ENCODE measurements at regions not wholly inside any gene's neighbourhood (a gene's known extent, or its start where the extent isn't known, plus 50 kb on each side); places are given as distances from the start of the nearest gene placed in this dataset.
A peak's percentile ranks its signal among the peaks of the same experiment; 100 is the strongest.

DNA sequence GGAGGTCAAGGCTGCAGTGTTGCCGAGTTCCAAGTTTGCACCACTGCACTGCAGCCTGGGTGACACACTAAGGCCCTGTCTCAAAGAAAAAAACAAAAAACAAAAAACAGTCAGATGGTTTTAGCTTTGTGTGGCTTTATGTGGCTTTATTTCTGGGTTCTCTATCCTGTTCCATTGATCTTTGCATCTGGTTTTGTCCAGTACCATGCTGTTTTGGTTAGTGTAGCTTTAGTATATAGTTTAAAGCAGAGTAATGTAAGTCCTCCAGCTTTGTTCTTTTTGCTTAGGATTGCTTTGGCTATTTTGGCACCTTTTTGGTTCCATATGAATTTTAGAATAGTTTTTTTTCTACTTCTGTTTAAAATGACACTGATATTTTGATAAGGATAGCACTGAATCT lies 225.5 kb downstream of the HDGFL1 start:
- DNase-seq (ENCODE audit: low read depth, low spot score), result no peak
- H3K27ac ChIP-seq, result no peak overlapping the region

DNA sequence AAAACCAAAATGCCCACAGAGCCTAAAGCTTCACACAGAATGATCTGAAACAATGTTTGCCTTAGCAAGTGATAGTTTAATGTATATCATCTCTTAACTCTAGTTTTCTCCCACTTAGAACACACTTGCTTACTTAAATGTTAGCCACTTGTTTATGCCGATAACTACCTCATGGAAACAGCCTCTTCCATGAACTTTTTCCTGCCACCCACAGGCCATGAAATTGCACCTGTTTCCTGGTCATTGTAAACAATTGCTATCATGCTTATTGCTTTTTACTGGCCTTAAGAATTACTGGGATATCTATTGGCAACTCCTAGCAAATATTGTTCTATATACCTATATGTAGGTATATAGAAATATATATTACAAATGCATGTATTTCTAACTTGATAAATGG lies 231.1 kb downstream of the HDGFL1 start:
- no peak for DNase-seq (ENCODE audit: low read depth, low spot score)
- no peak overlapping the region for H3K27ac ChIP-seq

DNA sequence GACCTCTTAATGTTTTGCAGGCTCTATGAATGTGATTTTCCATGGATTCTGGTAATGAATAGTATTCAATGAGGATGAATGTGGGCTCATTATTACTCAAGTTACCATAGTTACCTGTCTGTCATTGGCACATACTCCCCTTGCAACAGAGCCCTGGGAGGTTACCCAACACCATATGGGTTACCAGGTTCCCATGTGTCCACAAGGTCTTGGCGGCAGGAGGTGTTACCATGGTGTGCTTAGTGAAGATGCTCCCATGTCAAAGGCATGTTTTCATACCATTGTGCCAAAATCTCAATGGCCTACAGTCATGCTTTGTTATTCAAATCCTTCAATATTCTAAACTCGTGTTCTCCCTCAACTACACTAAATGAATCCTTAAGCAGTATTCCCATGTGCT lies 232.5 kb downstream of the HDGFL1 start:
- no peak overlapping the region for H3K27ac ChIP-seq
- DNase-seq (ENCODE audit: low read depth, low spot score), result no peak

DNA sequence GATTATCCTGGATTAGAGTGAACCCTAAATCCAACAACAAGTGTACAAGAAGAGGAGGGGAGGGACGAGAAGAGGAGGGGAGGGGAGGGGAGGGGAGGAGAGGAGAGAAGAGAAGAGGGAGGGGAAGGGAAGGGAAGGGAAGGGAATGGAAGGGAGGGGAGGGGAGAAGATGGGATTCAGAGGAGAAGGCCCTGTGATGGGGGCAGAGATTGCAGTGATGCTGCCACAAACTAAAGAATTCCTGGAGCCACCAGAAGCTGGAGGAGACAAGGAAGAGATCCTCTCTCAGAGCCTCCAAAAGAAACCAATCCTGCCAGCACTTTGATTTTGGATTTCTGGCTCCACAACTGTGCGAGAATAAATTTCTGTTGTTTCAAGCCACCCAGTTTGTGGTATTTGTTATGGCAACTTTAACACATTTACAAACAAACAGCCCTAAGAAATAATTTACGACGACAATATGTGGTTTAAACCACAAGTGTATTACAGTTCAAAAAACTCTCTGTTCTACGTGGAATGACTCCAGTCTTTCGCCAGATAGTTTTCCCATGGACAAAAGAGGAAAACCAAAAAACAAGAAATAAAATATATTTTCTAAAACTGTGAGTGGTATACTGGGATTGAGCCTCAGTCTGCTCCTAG lies 235.4 kb downstream of the HDGFL1 start:
- DNase-seq (ENCODE audit: low read depth, low spot score), result no peak
- H3K27ac ChIP-seq, result no peak overlapping the region

DNA sequence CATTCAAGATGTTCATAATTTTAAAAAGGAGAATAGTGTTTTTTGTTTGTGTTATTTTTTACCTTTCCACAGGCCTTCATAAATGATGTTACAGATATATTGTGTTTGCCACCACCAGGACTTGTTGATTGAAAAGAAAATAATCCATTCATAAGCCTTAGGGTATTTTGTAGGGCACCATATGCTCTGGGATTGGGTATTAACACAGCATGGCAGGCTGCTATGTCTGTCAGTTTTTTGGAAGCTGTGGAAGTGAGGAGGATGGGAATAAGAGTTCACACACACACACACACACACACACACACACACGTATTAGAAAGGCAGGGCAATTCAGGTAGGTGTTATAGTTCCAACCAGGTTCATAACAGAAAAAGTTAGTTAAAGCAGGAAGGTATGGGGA lies 237.9 kb downstream of the HDGFL1 start:
- no peak for DNase-seq (ENCODE audit: low read depth, low spot score)
- H3K27ac ChIP-seq, result no peak overlapping the region

DNA sequence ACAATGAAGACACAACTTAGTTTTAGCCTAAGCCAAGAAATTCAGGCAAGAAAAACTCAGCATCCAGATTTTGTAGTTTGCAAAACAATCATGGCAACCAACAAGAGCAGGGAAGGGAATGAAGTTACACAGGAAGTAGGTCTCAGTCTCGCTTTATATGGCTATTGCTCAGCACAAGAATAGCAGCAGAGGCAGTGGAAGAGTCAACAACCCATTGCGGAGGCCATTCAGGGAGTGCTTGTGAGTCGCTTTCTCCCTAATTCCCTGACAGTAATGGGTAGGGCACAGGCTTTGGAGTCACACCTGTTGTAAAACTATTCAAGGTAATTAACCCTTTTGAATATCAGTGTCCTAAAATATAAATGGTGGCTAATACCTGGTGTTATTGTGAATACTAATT lies 238.5 kb downstream of the HDGFL1 start:
- H3K27ac ChIP-seq, result no peak overlapping the region
- no peak for DNase-seq (ENCODE audit: low read depth, low spot score)

DNA sequence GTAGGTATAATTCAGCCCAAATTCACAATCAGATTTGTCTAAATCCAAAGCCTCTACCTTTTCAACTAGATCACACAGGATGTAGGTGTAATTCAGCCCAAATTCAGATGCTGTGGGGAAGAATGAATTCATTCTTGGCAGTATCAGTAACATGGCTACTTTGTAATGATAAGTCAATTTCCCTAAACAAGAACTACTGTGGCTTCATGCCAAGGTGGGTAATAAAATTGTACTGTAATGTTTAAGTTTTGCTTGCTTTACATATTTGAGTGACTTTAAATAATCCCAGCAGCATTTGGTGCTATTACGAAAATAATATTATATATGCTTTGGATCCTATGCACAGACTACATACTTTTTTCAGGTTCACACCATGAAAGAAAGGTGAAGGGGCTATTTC lies 239.1 kb downstream of the HDGFL1 start:
- no peak for DNase-seq (ENCODE audit: low read depth, low spot score)
- no peak overlapping the region for H3K27ac ChIP-seq

DNA sequence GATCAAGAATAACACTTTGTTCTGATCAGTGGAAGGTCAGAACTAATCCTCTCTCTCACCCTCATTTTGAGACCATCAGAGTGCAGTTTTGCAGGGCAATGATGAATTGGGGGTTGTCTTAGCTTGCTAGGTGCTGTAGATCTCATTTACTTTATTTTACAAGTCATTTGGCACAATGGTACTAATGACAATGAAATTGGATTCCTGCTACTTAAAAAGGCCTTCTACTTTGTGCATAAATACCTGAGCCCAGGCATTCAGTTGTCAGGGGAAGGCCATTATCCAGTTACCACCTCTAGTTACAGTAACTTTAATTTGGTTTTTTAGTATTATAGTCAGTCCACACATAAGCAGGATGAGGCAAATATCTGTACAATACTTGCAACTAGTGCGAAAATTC lies 240.0 kb downstream of the HDGFL1 start:
- no peak for DNase-seq (ENCODE audit: low read depth, low spot score)
- H3K27ac ChIP-seq, result no peak overlapping the region

DNA sequence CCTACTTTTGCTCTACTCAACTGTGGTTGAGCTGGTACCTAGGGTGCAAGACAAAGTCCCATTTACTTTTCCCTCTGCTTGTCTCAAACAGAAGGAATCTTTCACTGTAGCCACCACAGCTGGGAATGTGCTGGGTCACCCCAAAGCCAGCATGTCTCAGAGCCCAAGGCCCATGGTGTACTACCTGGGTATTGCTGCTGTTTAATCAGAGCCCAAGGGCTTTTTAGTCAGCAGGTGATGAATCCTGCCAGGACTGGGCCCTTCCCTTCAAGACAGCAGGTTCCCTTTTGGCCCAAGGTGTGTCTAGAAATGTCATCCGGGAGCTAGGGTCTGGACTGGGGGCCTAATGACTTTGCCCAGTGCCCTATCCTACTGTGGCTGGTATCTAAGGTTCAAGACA lies 249.8 kb downstream of the HDGFL1 start:
- no peak overlapping the region for H3K27ac ChIP-seq
- no peak for DNase-seq (ENCODE audit: low read depth, low spot score)

DNA sequence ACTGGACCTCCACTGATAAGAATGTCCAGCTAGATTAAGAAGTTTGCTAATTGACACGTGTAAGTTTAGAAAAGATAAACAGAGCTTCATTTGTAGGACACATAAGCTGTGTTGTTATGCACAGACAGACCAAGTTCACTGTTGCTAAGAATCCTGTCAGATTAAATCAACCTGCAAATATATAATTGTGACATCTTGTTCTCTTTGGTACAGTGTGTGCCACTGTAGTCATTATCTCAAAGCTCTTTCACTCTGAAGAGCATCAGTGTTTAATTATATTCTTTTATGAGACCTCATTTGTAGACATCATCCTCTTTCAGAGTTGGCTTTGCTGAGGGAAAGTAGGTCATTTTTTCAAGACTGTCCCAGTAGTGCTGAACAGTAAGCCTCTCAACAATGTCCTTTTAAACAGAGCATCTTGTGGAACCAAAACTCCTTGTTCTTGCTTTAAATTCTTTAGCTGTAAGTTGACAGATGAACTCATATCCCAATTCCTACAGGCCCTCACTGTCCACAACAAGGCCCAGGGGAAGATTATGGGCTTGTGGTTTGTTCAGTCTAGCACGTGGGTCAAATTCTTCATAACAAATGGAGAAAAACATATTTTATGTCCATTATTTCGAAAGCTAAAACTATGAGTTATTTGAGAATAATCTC lies 252.4 kb downstream of the HDGFL1 start:
- no peak overlapping the region for H3K27ac ChIP-seq
- DNase-seq (ENCODE audit: low read depth, low spot score), result no peak

DNA sequence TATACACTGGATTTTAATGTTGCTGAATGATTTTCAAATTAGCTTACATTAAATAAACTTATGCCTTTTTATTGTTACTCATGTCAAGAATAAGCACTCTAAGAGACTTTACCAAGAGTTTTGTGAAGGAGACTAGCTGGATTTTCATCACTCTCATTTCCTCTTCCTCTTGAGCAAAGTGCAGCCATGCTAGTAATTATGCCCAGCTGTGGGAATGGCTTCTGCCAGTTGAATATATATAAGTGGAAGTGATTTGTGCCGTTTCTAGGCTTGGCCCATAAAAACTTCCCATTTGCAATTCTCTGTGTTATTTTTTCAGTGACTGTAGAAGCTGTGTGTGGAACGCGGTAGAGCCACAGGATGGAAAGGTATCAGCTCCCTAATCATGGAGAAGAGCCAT lies 255.8 kb downstream of the HDGFL1 start:
- no peak overlapping the region for H3K27ac ChIP-seq
- DNase-seq (ENCODE audit: low read depth, low spot score), result no peak

DNA sequence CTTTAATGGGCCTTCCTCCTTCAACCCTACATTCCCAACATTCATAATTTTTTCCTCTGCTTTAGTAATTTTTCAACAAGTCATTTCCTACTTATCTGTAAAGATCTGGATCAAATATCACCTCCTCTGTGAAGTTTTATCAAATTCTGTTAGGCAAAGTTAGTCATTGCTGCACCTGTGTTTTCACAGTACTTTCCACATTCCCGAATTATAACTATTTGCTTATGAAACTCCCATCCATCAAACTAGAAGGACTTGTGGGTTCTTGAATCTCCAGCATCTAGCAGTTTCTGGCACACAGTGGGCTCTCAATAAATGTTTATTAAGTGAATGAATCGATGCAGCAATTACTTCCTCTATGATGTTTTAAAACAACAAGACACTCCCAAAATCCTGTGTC lies 257.6 kb downstream of the HDGFL1 start:
- H3K27ac ChIP-seq, result peak overlapping the region; percentile 96
- peak; percentile 78 for DNase-seq (ENCODE audit: low read depth, low spot score)

DNA sequence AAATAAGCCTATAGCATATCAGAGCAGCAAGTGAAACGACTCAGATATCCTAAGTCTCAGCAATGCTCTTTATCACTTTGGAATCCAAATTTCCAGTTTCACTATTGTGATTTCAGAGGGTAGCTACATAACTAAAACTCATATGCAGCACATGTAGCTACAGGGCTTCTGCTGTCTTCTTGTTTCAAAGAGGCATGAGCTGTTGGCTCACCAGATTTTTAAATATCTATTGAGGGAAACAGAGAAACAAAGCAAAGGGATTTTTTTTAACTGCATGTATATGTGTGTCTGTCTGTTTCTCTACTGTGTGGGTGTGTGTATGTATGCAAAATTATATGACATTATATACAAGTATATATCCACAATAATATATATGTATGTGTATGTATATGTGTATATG lies 258.4 kb downstream of the HDGFL1 start:
- peak overlapping the region; percentile 96 for H3K27ac ChIP-seq
- no peak for DNase-seq (ENCODE audit: low read depth, low spot score)

DNA sequence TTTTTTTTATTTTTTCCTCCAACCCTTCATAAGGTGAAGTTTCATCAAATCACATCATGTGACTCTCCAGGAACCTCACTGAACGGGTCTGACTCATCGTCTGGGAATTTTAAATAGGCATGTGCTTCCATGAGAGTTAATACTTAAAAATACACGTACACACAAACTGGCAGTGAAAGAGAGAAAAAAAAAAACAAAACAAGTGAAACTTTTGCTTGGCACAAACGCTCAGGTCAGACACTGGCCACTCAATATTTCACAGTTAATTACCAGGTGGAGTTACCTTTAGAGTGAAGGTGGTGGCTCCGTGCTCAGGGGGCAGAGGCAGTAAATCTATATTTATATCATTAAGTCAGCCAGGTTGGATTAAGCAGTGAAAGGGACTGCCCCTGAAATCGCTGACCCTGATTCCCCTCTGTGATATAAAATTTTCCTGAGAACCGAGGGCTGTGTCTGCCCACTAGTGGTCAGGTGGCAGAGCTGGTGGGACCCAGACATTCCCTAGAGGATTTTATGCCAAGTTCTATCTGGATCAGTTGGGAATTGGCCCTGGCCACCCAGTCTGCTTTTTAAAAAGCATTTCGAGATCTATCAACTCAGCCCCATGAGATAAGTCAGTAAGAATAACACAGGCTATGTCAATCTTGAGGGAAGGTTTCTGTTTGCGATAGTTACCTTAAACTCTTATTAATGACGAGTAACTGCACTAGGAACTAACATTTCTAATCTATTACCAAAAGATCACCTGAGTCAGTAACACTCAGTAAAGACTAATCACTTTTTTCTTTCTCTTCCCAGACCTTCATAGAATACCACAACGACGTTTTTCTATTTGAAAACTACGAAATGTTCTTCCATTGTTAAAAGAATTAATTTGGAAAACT lies 259.1 kb downstream of the HDGFL1 start:
- peak overlapping the region; percentile 96 for H3K27ac ChIP-seq
- peak; percentile 98 for DNase-seq (ENCODE audit: low read depth, low spot score)

DNA sequence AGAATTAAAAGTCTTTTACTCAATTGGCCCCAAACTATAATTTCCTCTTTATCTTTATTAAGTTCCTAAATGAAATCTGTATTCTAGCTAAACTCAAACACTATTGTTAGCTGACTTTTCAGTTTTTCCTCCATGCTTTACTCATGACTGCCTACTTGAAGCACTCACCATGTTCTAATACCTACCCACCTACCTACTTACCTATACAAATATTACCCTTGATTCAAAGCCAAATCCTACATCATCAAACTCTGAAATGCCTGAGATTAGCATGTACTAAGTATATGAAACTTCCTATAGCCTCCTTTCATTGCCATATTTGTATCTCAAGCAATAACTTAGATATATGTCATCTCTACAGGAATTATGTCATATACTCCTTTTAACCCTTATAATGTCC lies 259.7 kb downstream of the HDGFL1 start:
- DNase-seq (ENCODE audit: low read depth, low spot score), result peak; percentile 78
- peak overlapping the region; percentile 96 for H3K27ac ChIP-seq

DNA sequence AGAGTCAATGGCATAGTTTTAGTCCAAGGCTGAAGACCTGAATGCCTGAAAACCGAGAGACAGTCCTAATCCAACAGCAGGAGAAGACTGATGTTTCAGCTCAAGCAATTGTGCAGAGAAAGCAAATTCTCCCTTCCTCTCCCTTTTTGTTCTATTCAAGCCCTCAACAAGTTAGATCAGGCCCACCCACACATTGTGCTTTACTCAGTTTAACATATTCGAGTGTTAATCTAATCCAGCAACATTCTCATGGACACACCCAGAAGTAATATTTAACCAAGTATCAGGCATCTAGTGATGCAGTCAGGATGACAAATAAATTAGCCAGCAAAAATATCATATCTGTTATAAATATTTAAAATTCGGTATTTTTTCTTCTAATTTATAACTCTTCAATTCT lies 261.1 kb downstream of the HDGFL1 start:
- no peak overlapping the region for H3K27ac ChIP-seq
- DNase-seq (ENCODE audit: low read depth, low spot score), result no peak

DNA sequence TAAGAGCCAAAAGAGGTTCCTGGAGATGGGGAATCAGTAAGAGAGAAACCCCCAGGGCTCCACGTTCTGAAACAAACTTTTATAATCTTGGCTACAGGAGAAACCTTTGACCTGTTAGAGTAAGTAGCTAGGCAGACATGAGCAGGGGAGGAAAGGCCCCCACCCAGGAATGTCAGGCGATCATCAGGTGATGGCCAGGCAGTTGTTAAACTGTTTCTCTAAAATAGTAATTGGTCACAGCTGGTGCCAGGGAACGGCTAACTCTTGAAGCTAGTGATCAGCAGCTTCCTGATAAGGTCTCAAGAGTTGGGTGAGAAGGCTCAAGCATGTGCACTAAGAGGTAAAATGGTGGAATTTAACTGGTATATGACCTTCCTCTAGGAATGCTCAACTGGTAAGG lies 263.8 kb downstream of the HDGFL1 start:
- H3K27ac ChIP-seq, result no peak overlapping the region
- no peak for DNase-seq (ENCODE audit: low read depth, low spot score)

DNA sequence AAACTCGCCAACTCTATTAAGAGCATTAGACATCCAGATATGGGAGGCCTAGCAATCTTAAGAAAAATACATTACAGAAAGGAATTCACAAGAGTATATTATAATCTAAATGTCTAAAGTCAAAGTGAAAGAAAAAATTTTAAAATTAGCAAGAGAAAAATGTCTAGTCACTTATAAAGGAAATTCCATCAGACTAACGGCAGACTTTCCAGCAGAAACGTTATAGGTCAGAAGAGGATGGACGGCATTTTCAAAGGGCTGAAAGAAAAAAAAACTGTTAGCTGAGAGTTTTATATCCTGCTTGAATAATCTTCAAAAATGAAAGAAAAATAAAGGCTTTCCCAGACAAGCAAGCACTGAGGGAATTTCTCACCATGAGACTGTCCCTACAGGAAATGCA lies 269.0 kb downstream of the HDGFL1 start:
- H3K27ac ChIP-seq, result no peak overlapping the region
- no peak for DNase-seq (ENCODE audit: low read depth, low spot score)

DNA sequence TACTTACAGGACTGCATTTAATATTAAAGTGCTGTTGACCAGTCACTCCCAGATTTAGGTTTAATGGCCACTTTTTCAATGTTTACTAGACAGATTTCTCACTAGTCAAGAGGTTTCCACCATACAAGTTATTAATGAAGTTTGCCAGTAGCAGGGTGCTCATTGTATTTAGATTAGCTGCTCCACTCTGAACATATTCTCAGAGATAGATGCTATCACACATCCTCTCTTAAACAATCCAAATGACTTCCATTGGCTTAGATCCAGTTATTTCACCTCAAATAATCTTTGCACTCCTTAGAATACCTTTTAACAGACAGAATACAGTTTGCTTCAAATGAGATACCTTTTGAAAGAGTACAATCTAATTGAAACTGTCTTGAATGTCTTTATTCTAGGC lies 276.1 kb downstream of the HDGFL1 start:
- H3K27ac ChIP-seq, result no peak overlapping the region
- DNase-seq (ENCODE audit: low read depth, low spot score), result no peak

DNA sequence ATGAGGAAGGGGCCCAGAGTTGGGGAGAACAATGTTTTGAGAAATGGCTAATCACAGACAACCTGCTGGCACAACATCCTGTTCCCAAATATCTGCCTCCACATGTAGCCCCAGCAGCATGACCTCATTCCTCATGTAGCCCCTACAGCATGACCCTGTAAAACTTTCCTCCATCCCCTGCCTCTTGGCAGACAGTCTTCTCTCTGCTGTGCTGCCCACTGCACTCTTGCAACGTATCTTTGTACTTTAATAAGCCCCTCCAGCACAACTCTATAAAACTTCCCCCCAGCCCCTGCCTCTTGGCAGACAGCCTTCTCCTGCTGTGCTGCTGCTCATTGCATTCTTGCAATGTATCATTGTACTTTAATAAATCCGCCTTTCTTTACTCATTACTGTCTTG lies 278.8 kb downstream of the HDGFL1 start:
- DNase-seq (ENCODE audit: low read depth, low spot score), result no peak
- no peak overlapping the region for H3K27ac ChIP-seq

DNA sequence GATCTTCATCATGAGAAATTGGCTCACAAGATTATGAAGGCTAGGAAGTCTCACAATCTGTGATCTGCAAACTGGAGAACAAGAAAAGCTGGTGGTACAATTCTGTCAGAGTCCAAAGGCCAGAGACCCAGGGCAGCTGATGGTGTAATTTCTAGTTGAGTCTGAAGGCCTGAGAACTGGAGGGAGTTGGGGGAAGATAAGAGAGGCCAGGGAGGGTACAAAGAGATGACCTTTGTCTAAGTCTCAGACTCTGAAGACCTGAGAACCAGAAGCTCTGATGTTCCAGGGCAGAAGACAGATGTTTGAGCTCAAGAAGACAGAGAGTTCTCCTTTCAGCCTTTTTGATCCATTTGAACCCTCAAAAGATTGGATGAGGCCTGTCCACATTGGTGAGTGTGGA lies 280.6 kb downstream of the HDGFL1 start:
- no peak overlapping the region for H3K27ac ChIP-seq
- DNase-seq (ENCODE audit: low read depth, low spot score), result no peak

All from epithelial cell of prostate (primary cell).